ENCODE measurements at regions not wholly inside any gene's neighbourhood (a gene's known extent, or its start where the extent isn't known, plus 50 kb on each side); places are given as distances from the start of the nearest gene placed in this dataset.

GRCh38 chr3:22609139-22609538, 594.0 kb upstream of the UBE2E2 start:
- Histone ChIP-seq H3K36me3 (ENCODE audit: control insufficient read depth, insufficient read depth, low read length) (no peaks in the 10 kb centered on the region), H3K27ac (ENCODE audit: low read depth, low read length) (no peak overlapping the region), H3K4me3 (ENCODE audit: low read depth, low read length) (no peak overlapping the region), H3K4me1 (ENCODE audit: control insufficient read depth, insufficient read depth, low read length) (no peaks in the 10 kb centered on the region), H3K27me3 (ENCODE audit: control insufficient read depth, insufficient read depth, low read length) (no peaks in the 10 kb centered on the region), H3K9me3 (ENCODE audit: control insufficient read depth, insufficient read depth, low read length) (no peaks in the 10 kb centered on the region), H3K9ac (ENCODE audit: low read depth, low read length) (no peak overlapping the region)

- Histone ChIP-seq H3K4me3 (ENCODE audit: low read depth, low read length) (no peak overlapping the region), H3K36me3 (ENCODE audit: control insufficient read depth, insufficient read depth, low read length) (no peaks in the 10 kb centered on the region), H3K9ac (ENCODE audit: low read depth, low read length) (no peak overlapping the region), H3K4me1 (ENCODE audit: control insufficient read depth, insufficient read depth, low read length) (no peaks in the 10 kb centered on the region), H3K27me3 (ENCODE audit: control insufficient read depth, insufficient read depth, low read length) (no peaks in the 10 kb centered on the region), H3K27ac (ENCODE audit: low read depth, low read length) (no peak overlapping the region), H3K9me3 (ENCODE audit: control insufficient read depth, insufficient read depth, low read length) (no peaks in the 10 kb centered on the region)
These were observed 590.2 kb upstream of the UBE2E2 start for GRCh38 chr3:22612927-22613326.

GRCh38 chr3:22615790-22616189, 587.3 kb upstream of the UBE2E2 start:
- Histone ChIP-seq H3K4me3 (ENCODE audit: low read depth, low read length) (no peak overlapping the region), H3K36me3 (ENCODE audit: control insufficient read depth, insufficient read depth, low read length) (no peaks in the 10 kb centered on the region), H3K27ac (ENCODE audit: low read depth, low read length) (no peak overlapping the region), H3K9me3 (ENCODE audit: control insufficient read depth, insufficient read depth, low read length) (no peaks in the 10 kb centered on the region), H3K4me1 (ENCODE audit: control insufficient read depth, insufficient read depth, low read length) (no peaks in the 10 kb centered on the region), H3K27me3 (ENCODE audit: control insufficient read depth, insufficient read depth, low read length) (no peaks in the 10 kb centered on the region), H3K9ac (ENCODE audit: low read depth, low read length) (no peak overlapping the region)

GRCh38 chr3:22617372-22617771, 585.8 kb upstream of the UBE2E2 start:
- H3K9ac ChIP-seq (ENCODE audit: low read depth, low read length) = no peak overlapping the region
- no peaks in the 10 kb centered on the region for H3K9me3 ChIP-seq (ENCODE audit: control insufficient read depth, insufficient read depth, low read length)
- no peak overlapping the region for H3K4me3 ChIP-seq (ENCODE audit: low read depth, low read length)
- no peaks in the 10 kb centered on the region for H3K36me3 ChIP-seq (ENCODE audit: control insufficient read depth, insufficient read depth, low read length)
- no peaks in the 10 kb centered on the region for H3K27me3 ChIP-seq (ENCODE audit: control insufficient read depth, insufficient read depth, low read length)
- no peaks in the 10 kb centered on the region for H3K4me1 ChIP-seq (ENCODE audit: control insufficient read depth, insufficient read depth, low read length)
- no peak overlapping the region for H3K27ac ChIP-seq (ENCODE audit: low read depth, low read length)

GRCh38 chr3:22620498-22620897, 582.6 kb upstream of the UBE2E2 start:
- Histone ChIP-seq H3K4me3 (ENCODE audit: low read depth, low read length) (no peak overlapping the region), H3K4me1 (ENCODE audit: control insufficient read depth, insufficient read depth, low read length) (no peaks in the 10 kb centered on the region), H3K27me3 (ENCODE audit: control insufficient read depth, insufficient read depth, low read length) (no peaks in the 10 kb centered on the region), H3K27ac (ENCODE audit: low read depth, low read length) (no peak overlapping the region), H3K9me3 (ENCODE audit: control insufficient read depth, insufficient read depth, low read length) (no peaks in the 10 kb centered on the region), H3K9ac (ENCODE audit: low read depth, low read length) (no peak overlapping the region), H3K36me3 (ENCODE audit: control insufficient read depth, insufficient read depth, low read length) (no peaks in the 10 kb centered on the region)

- H3K9me3 ChIP-seq (ENCODE audit: control insufficient read depth, insufficient read depth, low read length) = no peaks in the 10 kb centered on the region
- no peaks in the 10 kb centered on the region for H3K36me3 ChIP-seq (ENCODE audit: control insufficient read depth, insufficient read depth, low read length)
- no peak overlapping the region for H3K4me3 ChIP-seq (ENCODE audit: low read depth, low read length)
- no peak overlapping the region for H3K9ac ChIP-seq (ENCODE audit: low read depth, low read length)
- H3K27ac ChIP-seq (ENCODE audit: low read depth, low read length) = no peak overlapping the region
- no peaks in the 10 kb centered on the region for H3K4me1 ChIP-seq (ENCODE audit: control insufficient read depth, insufficient read depth, low read length)
- no peaks in the 10 kb centered on the region for H3K27me3 ChIP-seq (ENCODE audit: control insufficient read depth, insufficient read depth, low read length)
These were observed 581.8 kb upstream of the UBE2E2 start for GRCh38 chr3:22621205-22621809.

- Histone ChIP-seq H3K4me3 (ENCODE audit: low read depth, low read length) (no peak overlapping the region), H3K9me3 (ENCODE audit: control insufficient read depth, insufficient read depth, low read length) (no peaks in the 10 kb centered on the region), H3K36me3 (ENCODE audit: control insufficient read depth, insufficient read depth, low read length) (no peaks in the 10 kb centered on the region), H3K27ac (ENCODE audit: low read depth, low read length) (no peak overlapping the region), H3K9ac (ENCODE audit: low read depth, low read length) (no peak overlapping the region), H3K4me1 (ENCODE audit: control insufficient read depth, insufficient read depth, low read length) (no peaks in the 10 kb centered on the region), H3K27me3 (ENCODE audit: control insufficient read depth, insufficient read depth, low read length) (no peaks in the 10 kb centered on the region)
These were observed 575.1 kb upstream of the UBE2E2 start for GRCh38 chr3:22627993-22628499.

- Histone ChIP-seq H3K9me3 (ENCODE audit: control insufficient read depth, insufficient read depth, low read length) (no peaks in the 10 kb centered on the region), H3K9ac (ENCODE audit: low read depth, low read length) (no peak overlapping the region), H3K4me1 (ENCODE audit: control insufficient read depth, insufficient read depth, low read length) (0 out of 2 replicates have a peak, but pooled peaks cover 13% of the 10 kb centered on the region), H3K27me3 (ENCODE audit: control insufficient read depth, insufficient read depth, low read length) (no peaks in the 10 kb centered on the region), H3K27ac (ENCODE audit: low read depth, low read length) (no peak overlapping the region), H3K4me3 (ENCODE audit: low read depth, low read length) (no peak overlapping the region), H3K36me3 (ENCODE audit: control insufficient read depth, insufficient read depth, low read length) (no peaks in the 10 kb centered on the region)
These were observed 570.6 kb upstream of the UBE2E2 start for GRCh38 chr3:22632536-22632935.

- Histone ChIP-seq H3K4me1 (ENCODE audit: control insufficient read depth, insufficient read depth, low read length) (0 out of 2 replicates have a peak, but pooled peaks cover 13% of the 10 kb centered on the region), H3K9ac (ENCODE audit: low read depth, low read length) (no peak overlapping the region), H3K36me3 (ENCODE audit: control insufficient read depth, insufficient read depth, low read length) (no peaks in the 10 kb centered on the region), H3K27ac (ENCODE audit: low read depth, low read length) (no peak overlapping the region), H3K27me3 (ENCODE audit: control insufficient read depth, insufficient read depth, low read length) (no peaks in the 10 kb centered on the region), H3K4me3 (ENCODE audit: low read depth, low read length) (no peak overlapping the region), H3K9me3 (ENCODE audit: control insufficient read depth, insufficient read depth, low read length) (no peaks in the 10 kb centered on the region)
These were observed 568.7 kb upstream of the UBE2E2 start for GRCh38 chr3:22634433-22634832.

- H3K27ac ChIP-seq (ENCODE audit: low read depth, low read length) = no peak overlapping the region
- no peak overlapping the region for H3K4me3 ChIP-seq (ENCODE audit: low read depth, low read length)
- no peaks in the 10 kb centered on the region for H3K4me1 ChIP-seq (ENCODE audit: control insufficient read depth, insufficient read depth, low read length)
- H3K27me3 ChIP-seq (ENCODE audit: control insufficient read depth, insufficient read depth, low read length) = no peaks in the 10 kb centered on the region
- H3K9me3 ChIP-seq (ENCODE audit: control insufficient read depth, insufficient read depth, low read length) = no peaks in the 10 kb centered on the region
- no peaks in the 10 kb centered on the region for H3K36me3 ChIP-seq (ENCODE audit: control insufficient read depth, insufficient read depth, low read length)
- no peak overlapping the region for H3K9ac ChIP-seq (ENCODE audit: low read depth, low read length)
These were observed 543.3 kb upstream of the UBE2E2 start for GRCh38 chr3:22659651-22660475.

- no peaks in the 10 kb centered on the region for H3K9me3 ChIP-seq (ENCODE audit: control insufficient read depth, insufficient read depth, low read length)
- no peaks in the 10 kb centered on the region for H3K36me3 ChIP-seq (ENCODE audit: control insufficient read depth, insufficient read depth, low read length)
- H3K9ac ChIP-seq (ENCODE audit: low read depth, low read length) = no peak overlapping the region
- H3K4me1 ChIP-seq (ENCODE audit: control insufficient read depth, insufficient read depth, low read length) = no peaks in the 10 kb centered on the region
- no peak overlapping the region for H3K27ac ChIP-seq (ENCODE audit: low read depth, low read length)
- H3K4me3 ChIP-seq (ENCODE audit: low read depth, low read length) = no peak overlapping the region
- H3K27me3 ChIP-seq (ENCODE audit: control insufficient read depth, insufficient read depth, low read length) = no peaks in the 10 kb centered on the region
These were observed 542.5 kb upstream of the UBE2E2 start for GRCh38 chr3:22660606-22661005.
